VCaP (cell line): ENCODE measurements at regions not wholly inside any gene's neighbourhood (a gene's known extent, or its start where the extent isn't known, plus 50 kb on each side); places are given as distances from the start of the nearest gene placed in this dataset.

Source experiments
- H3K27ac ChIP-seq: fragments of 450-650 bp; 2 replicates; pipeline ENCODE4 v1.5.1; 2017
- TF ChIP-seq, protein P1 (sequence below): fragments of 450-650 bp; conservative IDR thresholded peaks from 2 replicates; pipeline ENCODE4 v1.5.1; 2017; ENCODE audit warnings: mild to moderate bottlenecking, moderate library complexity

DNA sequence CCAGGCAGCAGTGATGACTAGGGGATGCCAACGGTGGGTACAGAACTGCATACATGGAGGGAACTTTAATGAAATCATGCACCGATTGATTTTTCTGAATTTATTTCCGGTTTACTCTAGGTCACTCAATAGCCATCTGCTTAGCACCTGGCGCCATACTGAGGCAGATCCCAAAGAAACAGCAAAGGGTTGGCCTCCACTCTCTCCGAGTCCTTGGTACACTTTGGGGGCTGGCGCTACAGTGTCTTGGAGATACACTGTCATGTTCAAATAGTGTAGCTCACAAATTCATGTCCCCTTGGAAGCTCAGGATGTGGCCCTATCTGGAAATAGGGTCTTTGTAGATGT, 116.3 kb downstream of the BOD1 start:
- H3K27ac ChIP-seq, result no peak overlapping the region
- TF ChIP-seq, protein P1, sequence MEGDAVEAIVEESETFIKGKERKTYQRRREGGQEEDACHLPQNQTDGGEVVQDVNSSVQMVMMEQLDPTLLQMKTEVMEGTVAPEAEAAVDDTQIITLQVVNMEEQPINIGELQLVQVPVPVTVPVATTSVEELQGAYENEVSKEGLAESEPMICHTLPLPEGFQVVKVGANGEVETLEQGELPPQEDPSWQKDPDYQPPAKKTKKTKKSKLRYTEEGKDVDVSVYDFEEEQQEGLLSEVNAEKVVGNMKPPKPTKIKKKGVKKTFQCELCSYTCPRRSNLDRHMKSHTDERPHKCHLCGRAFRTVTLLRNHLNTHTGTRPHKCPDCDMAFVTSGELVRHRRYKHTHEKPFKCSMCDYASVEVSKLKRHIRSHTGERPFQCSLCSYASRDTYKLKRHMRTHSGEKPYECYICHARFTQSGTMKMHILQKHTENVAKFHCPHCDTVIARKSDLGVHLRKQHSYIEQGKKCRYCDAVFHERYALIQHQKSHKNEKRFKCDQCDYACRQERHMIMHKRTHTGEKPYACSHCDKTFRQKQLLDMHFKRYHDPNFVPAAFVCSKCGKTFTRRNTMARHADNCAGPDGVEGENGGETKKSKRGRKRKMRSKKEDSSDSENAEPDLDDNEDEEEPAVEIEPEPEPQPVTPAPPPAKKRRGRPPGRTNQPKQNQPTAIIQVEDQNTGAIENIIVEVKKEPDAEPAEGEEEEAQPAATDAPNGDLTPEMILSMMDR, result no peak

DNA sequence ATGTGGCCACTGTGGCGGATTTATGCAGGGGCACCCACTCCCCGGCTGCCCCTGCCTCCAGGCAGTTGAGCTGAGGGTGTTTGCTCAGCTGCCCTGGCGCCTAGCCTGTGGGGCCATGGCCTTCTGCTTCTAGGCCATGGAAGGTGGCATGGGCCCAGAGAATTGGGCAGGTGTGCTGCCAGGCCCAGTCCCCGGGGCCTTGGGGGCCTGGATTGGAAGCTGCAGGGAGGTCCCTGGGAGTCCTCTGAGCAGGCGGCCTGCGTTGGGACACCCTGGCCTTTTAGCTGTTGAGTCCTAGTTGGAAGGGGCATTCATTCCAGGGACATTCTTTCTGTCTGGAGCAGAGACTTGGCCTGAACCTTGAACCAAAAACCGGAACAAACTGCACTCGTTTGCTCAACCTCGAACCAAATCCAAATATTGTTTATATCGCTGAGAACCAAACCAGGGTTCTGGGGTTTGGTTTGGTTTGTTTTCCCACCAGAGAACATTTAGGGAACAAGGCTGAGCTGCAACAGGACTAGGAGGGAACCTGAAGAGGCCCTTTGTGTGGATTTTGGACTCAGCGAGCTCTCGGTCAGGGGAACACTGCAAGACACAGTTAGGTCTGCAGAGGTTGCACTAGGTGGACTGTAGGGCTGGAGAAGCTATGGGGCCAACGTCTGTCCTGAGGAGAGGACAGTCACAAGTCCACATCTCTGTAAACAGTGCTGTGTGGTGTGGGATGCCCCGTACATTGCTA, 116.8 kb downstream of the BOD1 start:
- no peak overlapping the region for H3K27ac ChIP-seq
- TF ChIP-seq, protein P1, result no peak

DNA sequence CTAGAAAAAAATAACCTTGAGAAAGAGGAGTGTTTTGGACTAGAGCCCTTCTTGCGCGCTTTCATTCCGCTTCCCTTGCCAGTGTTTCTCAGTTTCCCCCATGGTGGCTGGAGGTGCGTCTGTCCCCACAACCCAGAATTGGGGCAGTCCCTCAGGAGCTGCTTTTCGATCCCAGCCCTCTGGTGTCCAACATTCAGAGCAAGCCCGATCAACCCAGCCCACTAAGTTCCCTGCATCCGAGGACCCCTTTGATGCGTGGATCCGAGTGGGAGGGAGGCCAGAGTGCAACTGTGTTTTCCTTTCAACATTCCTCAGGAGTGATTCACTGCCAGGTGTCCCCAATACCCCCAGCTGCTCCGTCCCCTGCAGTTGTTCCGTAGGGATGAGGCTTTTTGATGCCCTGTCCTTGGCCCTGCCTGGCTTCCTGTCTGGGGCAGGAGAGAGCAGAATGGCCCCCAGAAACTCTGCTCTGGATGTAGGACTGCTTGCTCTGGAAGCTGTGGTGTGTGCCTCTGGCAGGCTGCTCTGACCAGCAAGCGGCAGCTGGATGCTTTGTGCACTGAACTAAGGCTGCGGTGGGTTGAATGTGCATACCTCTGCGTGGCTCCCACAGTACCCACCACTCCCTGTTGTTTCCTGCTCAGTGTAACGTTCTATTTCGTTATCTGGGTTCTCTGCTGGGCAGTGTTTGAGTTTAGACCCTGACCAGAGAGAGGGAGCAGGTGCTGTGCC, 117.5 kb downstream of the BOD1 start:
- TF ChIP-seq, protein P1, result no peak
- H3K27ac ChIP-seq, result no peak overlapping the region

DNA sequence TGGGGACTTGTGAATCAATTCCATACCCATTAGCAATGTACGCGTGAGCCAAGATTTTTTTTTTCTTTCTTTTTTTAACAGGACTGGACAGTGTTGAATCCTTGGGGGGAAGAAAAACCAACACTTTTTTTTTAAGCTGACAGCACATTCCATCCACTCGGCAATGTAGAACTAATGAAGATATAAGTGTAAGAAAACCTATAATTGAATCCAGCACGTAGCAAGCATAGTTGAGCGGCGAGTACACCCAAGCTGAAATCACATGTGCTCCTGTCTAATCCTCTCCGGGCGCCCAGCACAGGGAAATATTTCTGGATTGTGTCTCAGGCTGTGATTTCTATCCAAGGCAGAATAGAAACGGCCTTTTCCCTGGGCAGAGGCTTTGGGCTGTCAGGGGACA, 118.2 kb downstream of the BOD1 start:
- H3K27ac ChIP-seq, result no peak overlapping the region

DNA sequence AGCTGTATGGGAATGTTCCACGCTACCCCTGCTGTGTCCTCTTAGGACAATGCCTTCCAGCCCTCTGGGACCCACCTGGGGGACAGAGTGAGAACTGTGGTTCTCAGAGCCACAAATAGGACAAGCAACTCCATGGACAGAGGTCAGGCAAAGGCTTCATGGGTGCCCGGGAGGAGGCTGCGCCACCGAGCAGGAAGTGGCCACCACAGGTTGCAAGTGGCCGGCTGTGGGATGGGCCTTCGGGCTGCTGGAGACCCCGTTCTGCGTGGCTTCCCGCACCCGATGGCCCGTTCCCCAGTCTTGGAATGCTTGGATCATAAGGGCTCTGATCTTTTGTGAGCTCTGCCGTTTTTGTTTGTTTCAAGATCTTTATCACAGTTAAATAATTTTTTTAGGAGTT, 118.8 kb downstream of the BOD1 start:
- TF ChIP-seq, protein P1, result no peak
- no peak overlapping the region for H3K27ac ChIP-seq

More for the DNA sequence above, 118.2 kb downstream of the BOD1 start:
- TF ChIP-seq, protein P1, result no peak

DNA sequence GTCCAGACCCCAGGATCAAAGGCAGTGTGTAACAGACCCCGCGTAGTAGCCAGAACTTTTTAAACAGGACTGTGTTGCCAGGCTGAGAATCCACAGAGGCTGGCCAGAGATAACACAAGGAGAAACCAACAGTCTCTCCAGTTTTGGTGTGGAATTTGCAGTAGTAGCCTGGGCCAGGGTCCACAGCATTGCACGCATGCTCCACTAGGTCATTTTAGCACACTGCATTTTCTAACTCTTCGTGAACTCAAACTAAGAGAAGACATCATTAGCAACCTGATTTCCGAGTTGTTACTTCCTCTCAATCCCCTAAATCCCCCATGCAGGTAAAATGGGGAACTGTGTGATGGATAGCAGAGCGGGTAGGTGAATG, 119.6 kb downstream of the BOD1 start:
- no peak overlapping the region for H3K27ac ChIP-seq
- TF ChIP-seq, protein P1, result no peak

DNA sequence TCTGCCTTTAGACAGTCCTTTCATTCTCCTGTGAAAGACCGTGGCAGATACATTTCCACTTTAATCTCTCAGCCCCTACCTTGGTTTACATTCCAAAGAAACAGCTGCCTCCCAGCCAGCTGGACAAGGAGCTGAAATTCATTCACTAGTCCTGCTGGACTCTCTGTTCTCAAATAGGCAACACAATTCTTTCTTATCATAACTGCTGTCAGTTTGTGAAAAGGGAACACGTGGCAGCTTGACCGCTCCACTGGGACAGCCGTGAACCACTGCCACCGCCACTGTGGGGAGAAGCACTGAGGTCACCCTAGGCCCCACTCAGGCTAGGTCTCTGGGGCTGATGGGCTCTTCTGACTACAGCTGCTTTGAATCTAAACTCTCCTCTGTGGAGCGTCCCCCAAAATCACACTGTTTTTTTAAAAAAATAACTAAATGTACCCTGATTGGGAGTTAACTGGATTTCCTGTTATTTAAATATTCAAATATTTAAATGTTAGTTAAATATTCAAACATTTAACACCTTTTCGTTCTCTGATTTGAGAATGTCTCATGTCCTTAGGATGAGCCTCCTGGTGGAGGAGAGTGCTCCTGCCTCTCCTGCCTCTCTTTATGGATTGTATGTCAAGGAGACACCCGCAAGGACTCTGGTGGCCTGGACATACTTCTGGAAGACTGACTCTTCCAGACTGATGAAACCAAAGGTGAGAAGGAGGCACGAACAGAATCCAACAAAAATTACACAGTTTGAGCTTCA, 120.1 kb downstream of the BOD1 start:
- no peak overlapping the region for H3K27ac ChIP-seq
- TF ChIP-seq, protein P1, result no peak
